ENCODE measurements at regions not wholly inside any gene's neighbourhood (a gene's known extent, or its start where the extent isn't known, plus 50 kb on each side); places are given as distances from the start of the nearest gene placed in this dataset.

GRCh38 chr18:8478968-8479370 lies 130.3 kb upstream of the RAB12 start:
- WGBS = 81% methylated on average over 11 of the region's 11 CpGs
- H3K36me3 ChIP-seq (ENCODE audit: control insufficient read depth in 4 of 4, insufficient read depth in 3 of 4, low read depth in 1 of 4, low read length in 3 of 4) = no peaks in the 10 kb centered on the region
- DNase-seq (ENCODE audit: low spot score) = no peak
- no peak overlapping the region for H3K4me3 ChIP-seq (ENCODE audit: low read depth in 1 of 3, low read length in 3 of 3)
- H3K27me3 ChIP-seq (ENCODE audit: control insufficient read depth in 4 of 4, insufficient read depth in 4 of 4, low read length in 3 of 4) = peaks cover 0 to 2% (median 0%) of the 10 kb centered on the region in 4 donors
- no peaks in the 10 kb centered on the region for H3K9me3 ChIP-seq (ENCODE audit: control insufficient read depth in 4 of 4, low read length in 3 of 4)
- H3K4me1 ChIP-seq (ENCODE audit: control insufficient read depth in 4 of 4, insufficient read depth in 4 of 4, low read length in 3 of 4) = no peaks in the 10 kb centered on the region
- no peak overlapping the region for H3K9ac ChIP-seq (ENCODE audit: low read depth in 1 of 2, low read length in 2 of 2)
- no peak for TF ChIP-seq FOXA2 (IDR thresholded peaks at IDR 0.05)
- TF ChIP-seq EGR1 (IDR thresholded peaks at IDR 0.05; ENCODE audit: low read depth in 2 of 2) = no peak
- no peak for TF ChIP-seq CTCF (IDR thresholded peaks at IDR 0.05; ENCODE audit: low read depth, low read length, missing input control)
- TF ChIP-seq NR2F2 (IDR thresholded peaks at IDR 0.05) = no peak
- TF ChIP-seq TAF1 (conservative IDR thresholded peaks at IDR 0.05) = no peak
- no peak for TF ChIP-seq HNF4G (IDR thresholded peaks at IDR 0.05)
- no peak for TF ChIP-seq JUND (IDR thresholded peaks at IDR 0.05)
- TF ChIP-seq FOXA1 (IDR thresholded peaks at IDR 0.05) = no peak
- no peak for TF ChIP-seq HNF4A (conservative IDR thresholded peaks at IDR 0.05)
- no peak for TF ChIP-seq RXRA (IDR thresholded peaks at IDR 0.05)
- no peak for TF ChIP-seq REST (IDR thresholded peaks at IDR 0.05)
- TF ChIP-seq RAD21 (IDR thresholded peaks at IDR 0.05) = no peak
- TF ChIP-seq ATF3 (IDR thresholded peaks at IDR 0.05) = no peak
- H3K27ac ChIP-seq (ENCODE audit: low read depth in 1 of 2, low read length in 2 of 2) = no peak overlapping the region

- no peak for TF ChIP-seq CTCF (IDR thresholded peaks at IDR 0.05; ENCODE audit: low read depth, low read length, missing input control)
- no peak for TF ChIP-seq ATF3 (IDR thresholded peaks at IDR 0.05)
- no peak for TF ChIP-seq EGR1 (IDR thresholded peaks at IDR 0.05; ENCODE audit: low read depth in 2 of 2)
- no peaks in the 10 kb centered on the region for H3K4me1 ChIP-seq (ENCODE audit: control insufficient read depth in 4 of 4, insufficient read depth in 4 of 4, low read length in 3 of 4)
- no peak overlapping the region for H3K4me3 ChIP-seq (ENCODE audit: low read depth in 1 of 3, low read length in 3 of 3)
- no peak overlapping the region for H3K27ac ChIP-seq (ENCODE audit: low read depth in 1 of 2, low read length in 2 of 2)
- 79% methylated on average over 15 of the region's 15 CpGs for WGBS
- no peak for DNase-seq (ENCODE audit: low spot score)
- H3K9ac ChIP-seq (ENCODE audit: low read depth in 1 of 2, low read length in 2 of 2) = no peak overlapping the region
- H3K9me3 ChIP-seq (ENCODE audit: control insufficient read depth in 4 of 4, low read length in 3 of 4) = no peaks in the 10 kb centered on the region
- peaks cover 0 to 2% (median 0%) of the 10 kb centered on the region in 4 donors for H3K27me3 ChIP-seq (ENCODE audit: control insufficient read depth in 4 of 4, insufficient read depth in 4 of 4, low read length in 3 of 4)
- no peaks in the 10 kb centered on the region for H3K36me3 ChIP-seq (ENCODE audit: control insufficient read depth in 4 of 4, insufficient read depth in 3 of 4, low read depth in 1 of 4, low read length in 3 of 4)
Measured at GRCh38 chr18:8479789-8480188, 129.4 kb upstream of the RAB12 start.

All from liver (tissue), 8 donors.